HG03045 (cell line): ENCODE measurements at regions not wholly inside any gene's neighbourhood (a gene's known extent, or its start where the extent isn't known, plus 50 kb on each side); places are given as distances from the start of the nearest gene placed in this dataset.

Experiments used
- ATAC-seq: cut with Tn5 transposase; IDR thresholded peaks from one replicate; pipeline ENCODE4 v1.9.1; 2021; ENCODE audit warnings: mild to moderate bottlenecking, moderate library complexity; ENCODE audit not compliant: unreplicated experiment

DNA sequence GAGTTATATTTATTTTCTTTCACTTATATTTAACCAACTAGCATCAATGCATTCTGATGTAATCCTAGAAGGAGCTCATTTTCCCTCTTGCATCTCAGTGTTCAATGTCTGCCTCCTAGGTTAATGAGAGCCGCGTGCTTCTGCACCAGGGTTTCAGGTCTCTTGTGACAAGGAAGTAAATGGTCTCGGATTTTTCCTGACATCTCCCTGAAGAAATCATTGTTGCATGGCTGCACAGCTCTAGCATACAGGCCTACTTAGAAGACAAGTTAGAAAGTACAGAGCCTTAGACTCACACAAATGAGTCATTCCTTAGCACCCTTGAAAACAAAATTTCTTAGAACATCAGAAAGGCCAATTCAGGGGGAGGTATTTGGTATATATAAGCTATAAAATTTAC, 57.2 kb upstream of the KLF12 start:
- no peak for ATAC-seq

GRCh38 chr13:74190999-74191398, 56.8 kb upstream of the KLF12 start:
- ATAC-seq, result no peak

DNA sequence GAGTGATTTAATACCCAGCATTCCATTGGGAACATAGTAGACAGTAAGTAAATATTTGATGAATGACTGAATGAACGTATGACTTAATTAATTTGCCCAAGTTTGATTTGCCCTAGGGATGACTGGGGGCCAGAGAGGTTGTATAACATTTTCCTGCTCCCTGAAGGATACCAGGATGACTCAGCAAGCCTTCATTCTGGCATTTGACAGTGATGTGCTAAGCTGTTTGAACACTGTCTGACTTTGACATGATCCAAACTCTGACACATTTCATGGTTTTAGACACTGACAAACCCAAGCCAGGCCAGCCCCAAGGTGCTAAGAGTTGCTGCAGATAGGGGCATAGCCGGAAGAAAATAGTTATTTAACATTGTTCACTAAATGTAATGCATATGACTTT, 53.4 kb upstream of the KLF12 start:
- no peak for ATAC-seq

DNA sequence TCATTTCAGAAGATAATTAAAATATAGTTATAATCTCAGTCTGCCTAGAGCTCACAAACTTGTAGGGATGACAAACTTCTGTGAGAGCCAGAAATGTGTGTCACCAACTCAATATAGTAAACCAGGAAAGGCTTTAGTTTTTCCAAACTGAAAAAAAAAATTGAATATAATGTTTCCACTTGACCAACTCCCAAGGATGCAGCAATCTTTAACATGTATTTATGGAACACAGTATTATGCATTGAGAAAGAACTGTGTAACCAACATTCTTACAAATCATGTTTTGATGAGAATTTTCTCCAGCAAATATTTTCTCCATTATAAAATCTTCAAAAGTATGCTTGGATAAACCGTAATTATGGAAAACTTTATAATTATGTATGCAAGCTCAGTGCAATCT, 50.1 kb upstream of the KLF12 start:
- no peak for ATAC-seq
